Esophagus squamous epithelium (tissue), 5 donors: ENCODE measurements at regions not wholly inside any gene's neighbourhood (a gene's known extent, or its start where the extent isn't known, plus 50 kb on each side); places are given as distances from the start of the nearest gene placed in this dataset.

Source experiments
- DNase-seq: peaks from one replicate; lab custom pipeline; 2025; lab: John Stamatoyannopoulos, UW
- H3K27ac ChIP-seq, 4 donors: fragments of 200-600 bp; sonication (generic); one replicate each; pipeline ENCODE4 v1.5.1; 2016 to 2019; ENCODE audit warnings: mild to moderate bottlenecking in 1 of 4
- H3K27me3 ChIP-seq, 4 donors: fragments of 200-600 bp; sonication (generic); 1 replicate in 3 of 4; 2 replicates in 1 of 4; pipeline versions ENCODE4 v1.5.1 to v1.6.0; 2017 to 2021; ENCODE audit warnings: antibody characterized with exemption in 1 of 4
- H3K36me3 ChIP-seq, 3 donors: fragments of 200-600 bp; sonication (generic); one replicate each; pipeline ENCODE4 v1.5.1; 2016 to 2019
- H3K4me1 ChIP-seq, 3 donors: fragments of 200-600 bp; sonication (generic); one replicate each; pipeline ENCODE4 v1.5.1; 2017 to 2019
- H3K4me3 ChIP-seq, 4 donors: fragments of 200-600 bp; sonication (generic); 1 replicate in 3 of 4; 2 replicates in 1 of 4; pipeline ENCODE4 v1.5.1; 2016 to 2019; ENCODE audit warnings: mild to moderate bottlenecking in 2 of 4, moderate library complexity in 1 of 4
- H3K9me3 ChIP-seq, 3 donors: fragments of 200-600 bp; sonication (generic); one replicate each; pipeline ENCODE4 v1.5.1; 2016 to 2019
- CTCF ChIP-seq, 6 experiments: fragments of 450-650 bp in 4 of 6; fragments of 200-600 bp in 2 of 6; sonication (generic) in 2 of 6; IDR thresholded peaks; one replicate each; pipeline ENCODE4 v1.5.1; 2016 to 2019; ENCODE audit warnings: antibody characterized with exemption in 6 of 6, mild to moderate bottlenecking in 4 of 6, moderate library complexity in 4 of 6
- POLR2A ChIP-seq, 4 donors: fragments of 450-650 bp; IDR thresholded peaks; one replicate each; pipeline ENCODE4 v1.6.1; 2017; ENCODE audit warnings: antibody characterized with exemption in 4 of 4, mild to moderate bottlenecking in 4 of 4, moderate library complexity in 3 of 4
- WGBS, 2 donors: methylation state at CpG; one replicate each; pipeline ENCODE4 v1.1.5; 2018; 5-methylcytosine and 5-hydroxymethylcytosine counted together
- intact Hi-C: fragments of 100-400 bp; cut with DNase I; formaldehyde crosslinking; loops from one replicate; pipeline ENCODE4 v1.15.0; 2022
- donor health status: DM: yes; HTN: yes; CAD: no.

GRCh38 chr6:92826633-92827032 is 592.7 kb downstream of the EPHA7 start:
- H3K36me3 ChIP-seq = no peaks in the 10 kb centered on the region
- no peak overlapping the region for H3K4me3 ChIP-seq
- no peak overlapping the region for H3K27ac ChIP-seq
- H3K9me3 ChIP-seq = no peaks in the 10 kb centered on the region
- intact Hi-C loops = no loop called here
- no peak for DNase-seq
- no peaks in the 10 kb centered on the region for H3K27me3 ChIP-seq
- no peaks in the 10 kb centered on the region for H3K4me1 ChIP-seq
- WGBS, 2 donors = 65 to 66% methylated on average over 5 of the region's 5 CpGs
- TF ChIP-seq CTCF (IDR thresholded peaks at IDR 0.05) (no peak), POLR2A (IDR thresholded peaks at IDR 0.05) (no peak)

GRCh38 chr6:92822222-92822621 is 597.1 kb downstream of the EPHA7 start:
- H3K4me3 ChIP-seq = no peak overlapping the region
- 23 to 48% methylated on average over 4 of the region's 4 CpGs for WGBS, 2 donors
- TF ChIP-seq CTCF (IDR thresholded peaks at IDR 0.05) (no peak), POLR2A (IDR thresholded peaks at IDR 0.05) (no peak)
- intact Hi-C loops = no loop called here
- no peaks in the 10 kb centered on the region for H3K4me1 ChIP-seq
- H3K27ac ChIP-seq = no peak overlapping the region
- H3K27me3 ChIP-seq = no peaks in the 10 kb centered on the region
- no peaks in the 10 kb centered on the region for H3K36me3 ChIP-seq
- H3K9me3 ChIP-seq = no peaks in the 10 kb centered on the region
- DNase-seq = no peak

- 52 to 60% methylated on average over 6 of the region's 6 CpGs for WGBS, 2 donors
Measured at GRCh38 chr6:92820601-92821000, 598.8 kb downstream of the EPHA7 start.

GRCh38 chr6:92810913-92811312 is 608.4 kb downstream of the EPHA7 start:
- H3K4me3 ChIP-seq = no peak overlapping the region
- H3K9me3 ChIP-seq = no peaks in the 10 kb centered on the region
- H3K36me3 ChIP-seq = no peaks in the 10 kb centered on the region
- H3K27me3 ChIP-seq = no peaks in the 10 kb centered on the region
- TF ChIP-seq CTCF (IDR thresholded peaks at IDR 0.05) (peak in 3 of 6 experiments; percentile 17 to 22 (median 21)), POLR2A (IDR thresholded peaks at IDR 0.05) (no peak)
- H3K27ac ChIP-seq = no peak overlapping the region
- intact Hi-C loops = no loop called here
- WGBS, 2 donors = 7 to 17% methylated on average over 3 of the region's 3 CpGs
- DNase-seq = no peak
- no peaks in the 10 kb centered on the region for H3K4me1 ChIP-seq

More at GRCh38 chr6:92820601-92821000, 598.8 kb downstream of the EPHA7 start:
- no peaks in the 10 kb centered on the region for H3K36me3 ChIP-seq
- H3K4me3 ChIP-seq = no peak overlapping the region
- no peaks in the 10 kb centered on the region for H3K4me1 ChIP-seq
- no peak for DNase-seq
- no peak overlapping the region for H3K27ac ChIP-seq
- no peaks in the 10 kb centered on the region for H3K27me3 ChIP-seq
- intact Hi-C loops = no loop called here
- TF ChIP-seq POLR2A (IDR thresholded peaks at IDR 0.05) (no peak), CTCF (IDR thresholded peaks at IDR 0.05) (no peak)
- H3K9me3 ChIP-seq = no peaks in the 10 kb centered on the region

- no peak overlapping the region for H3K4me3 ChIP-seq
- H3K4me1 ChIP-seq = no peaks in the 10 kb centered on the region
- WGBS, 2 donors = 14 to 30% methylated on average over 2 of the region's 2 CpGs
- no peak for DNase-seq
- H3K36me3 ChIP-seq = no peaks in the 10 kb centered on the region
- intact Hi-C loops = no loop called here
- TF ChIP-seq POLR2A (IDR thresholded peaks at IDR 0.05) (no peak), CTCF (IDR thresholded peaks at IDR 0.05) (no peak)
- H3K9me3 ChIP-seq = peaks cover 0 to 6% (median 0%) of the 10 kb centered on the region in 3 donors
- no peaks in the 10 kb centered on the region for H3K27me3 ChIP-seq
- no peak overlapping the region for H3K27ac ChIP-seq
Measured at GRCh38 chr6:92806254-92806653, 613.1 kb downstream of the EPHA7 start.
